GM18861 (cell line): ENCODE measurements at regions not wholly inside any gene's neighbourhood (a gene's known extent, or its start where the extent isn't known, plus 50 kb on each side); places are given as distances from the start of the nearest gene placed in this dataset.

Experiments
- ATAC-seq: cut with Tn5 transposase; IDR thresholded peaks from one replicate; pipeline ENCODE4 v1.9.1; 2021; ENCODE audit not compliant: unreplicated experiment

DNA sequence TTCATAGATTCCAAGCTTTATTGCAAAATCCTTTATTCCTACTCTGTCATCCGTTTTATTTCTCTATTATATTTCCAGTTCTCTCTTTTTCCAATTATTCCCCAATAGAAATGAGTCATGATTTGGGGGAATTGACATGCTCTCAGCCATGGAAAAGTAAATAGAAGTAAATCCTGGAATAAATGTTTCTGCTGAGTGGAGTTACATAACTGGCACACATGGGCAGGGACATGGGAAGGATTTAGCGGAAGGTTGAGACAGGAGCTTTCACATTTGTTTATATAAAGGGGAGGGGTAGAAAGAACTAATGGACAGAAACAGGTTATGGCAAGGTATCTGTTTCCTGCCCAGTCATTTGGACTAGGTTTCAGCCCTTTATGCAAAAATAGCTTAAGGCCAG lies 221.6 kb downstream of the PLOD2 start:
- no peak for ATAC-seq

DNA sequence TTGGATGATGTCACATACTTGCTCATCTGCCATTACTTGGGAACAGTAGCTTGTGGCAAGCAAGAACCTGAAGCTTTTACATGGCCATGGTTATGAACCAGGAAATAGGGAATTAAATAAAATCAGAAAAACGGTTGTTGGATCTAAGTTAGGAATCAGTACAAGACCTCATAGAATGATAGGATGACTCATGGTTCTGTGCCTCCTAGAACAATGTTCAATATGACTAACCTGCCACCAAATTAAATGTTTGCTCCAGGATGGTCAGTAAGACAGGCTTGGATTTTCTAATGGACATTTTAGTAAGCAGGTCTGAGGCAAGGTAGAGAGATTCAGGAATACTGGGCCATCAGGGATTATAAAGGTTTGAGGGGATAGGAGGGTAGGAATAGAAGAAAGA lies 218.9 kb downstream of the PLOD2 start:
- no peak for ATAC-seq

- no peak for ATAC-seq
Measured at GRCh38 chr3:145943952-145944351, 217.0 kb downstream of the PLOD2 start.

DNA sequence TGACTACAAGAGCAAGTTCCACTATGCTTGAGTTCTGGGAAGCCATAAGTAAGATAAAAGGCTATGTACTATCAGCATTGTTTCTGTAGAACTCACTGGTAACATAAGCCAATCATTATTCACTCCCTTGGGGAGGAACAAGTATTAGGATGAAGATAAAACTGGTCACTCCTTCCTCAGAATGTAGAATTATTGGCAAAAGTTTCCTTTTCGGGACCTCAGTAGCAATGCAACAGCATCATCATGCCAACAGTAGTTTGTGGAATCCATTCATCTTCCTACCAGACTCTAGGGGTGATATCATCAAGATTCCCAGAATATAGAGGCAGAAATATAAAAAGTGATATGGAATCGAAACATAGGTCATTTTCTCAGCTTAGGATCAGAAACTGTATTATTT lies 209.5 kb downstream of the PLOD2 start:
- ATAC-seq = no peak

DNA sequence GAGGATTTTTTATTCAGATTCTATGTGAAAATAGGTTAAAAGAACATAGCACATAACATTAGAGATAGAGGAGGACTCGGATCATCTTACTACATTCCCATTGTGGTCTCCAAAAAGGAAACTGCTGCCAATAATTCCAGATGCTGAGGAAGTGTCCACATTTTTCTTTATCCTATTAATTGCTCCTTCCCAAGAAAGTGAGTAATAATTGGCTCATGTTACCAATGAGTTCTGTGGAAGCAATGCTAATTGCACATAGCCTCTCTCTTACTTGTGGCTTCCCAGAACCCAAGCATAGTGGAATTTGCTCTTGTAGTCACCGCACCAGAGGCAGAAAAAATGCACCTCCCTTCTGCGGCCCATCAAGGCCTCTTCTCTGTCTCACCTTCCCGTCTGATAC lies 208.4 kb downstream of the PLOD2 start:
- ATAC-seq = no peak

- ATAC-seq = no peak
Measured at GRCh38 chr3:145953316-145953715, 207.7 kb downstream of the PLOD2 start.

DNA sequence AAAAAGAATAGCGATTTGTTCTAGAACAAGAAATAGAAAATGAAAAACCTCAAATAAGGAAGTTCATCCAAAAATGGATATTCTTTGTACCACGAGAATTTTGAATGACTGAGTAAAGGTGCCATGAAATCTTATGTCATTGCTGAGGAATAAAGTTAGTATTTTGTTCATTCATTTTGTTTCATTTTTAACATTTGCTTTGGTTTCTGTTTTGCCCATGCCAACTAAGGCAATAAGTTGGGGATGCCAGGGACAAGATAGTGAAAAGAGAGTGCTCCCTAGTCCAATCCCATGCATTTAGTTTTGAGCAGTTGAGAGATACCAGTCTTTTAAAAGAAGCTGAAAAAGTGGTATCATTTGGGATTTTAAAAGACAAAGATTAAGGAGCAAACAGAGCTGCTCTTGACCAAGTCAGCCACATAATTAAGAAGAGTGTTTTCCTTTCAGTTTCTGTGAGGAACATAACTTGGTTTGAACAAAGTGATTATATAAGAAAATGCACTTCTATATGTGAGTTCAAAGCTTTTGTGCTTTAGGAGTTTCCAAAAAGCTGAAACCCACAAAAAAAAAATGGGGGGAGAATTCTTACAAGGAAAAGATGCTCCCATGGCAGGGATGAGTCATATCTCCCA lies 201.4 kb downstream of the PLOD2 start:
- peak; percentile 46 for ATAC-seq

GRCh38 chr3:145963111-145963510 lies 197.9 kb downstream of the PLOD2 start:
- no peak for ATAC-seq

DNA sequence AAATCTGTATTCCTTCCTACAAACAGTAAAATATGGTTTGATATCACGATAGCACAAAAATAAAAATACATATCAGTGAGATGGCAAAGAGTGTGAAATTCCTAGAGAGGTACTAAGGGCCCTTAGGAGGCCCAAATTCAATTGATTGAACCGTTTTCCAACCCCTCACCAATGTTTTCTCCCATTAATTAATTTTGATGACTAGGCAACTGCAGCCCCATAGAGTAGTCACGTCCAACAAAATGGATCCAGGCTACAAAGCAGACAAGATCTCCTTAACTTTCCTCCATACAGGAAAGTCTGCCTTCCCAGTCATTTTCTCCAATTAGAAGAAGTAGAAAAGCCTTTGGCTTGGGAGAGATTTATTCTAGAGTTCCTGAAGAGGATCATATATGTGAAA lies 193.9 kb downstream of the PLOD2 start:
- no peak for ATAC-seq

DNA sequence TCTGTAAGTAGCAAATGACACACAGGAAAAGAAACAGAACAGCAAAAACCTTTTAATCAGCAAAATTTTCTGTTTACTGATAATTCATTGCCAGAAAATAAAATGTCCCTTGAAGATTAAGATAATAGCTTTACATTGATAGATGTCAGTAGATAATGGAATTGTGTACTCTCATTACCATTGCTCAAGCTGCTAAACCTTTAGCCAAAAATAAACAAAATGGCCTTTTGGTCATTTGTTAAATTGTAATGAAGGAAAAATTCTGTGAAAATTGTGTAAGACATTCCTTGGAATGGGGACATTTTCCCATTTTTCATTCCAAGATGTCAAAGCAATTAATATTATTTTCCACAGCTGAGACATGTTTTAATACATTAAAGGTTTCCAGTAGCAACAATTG lies 189.8 kb downstream of the PLOD2 start:
- no peak for ATAC-seq

DNA sequence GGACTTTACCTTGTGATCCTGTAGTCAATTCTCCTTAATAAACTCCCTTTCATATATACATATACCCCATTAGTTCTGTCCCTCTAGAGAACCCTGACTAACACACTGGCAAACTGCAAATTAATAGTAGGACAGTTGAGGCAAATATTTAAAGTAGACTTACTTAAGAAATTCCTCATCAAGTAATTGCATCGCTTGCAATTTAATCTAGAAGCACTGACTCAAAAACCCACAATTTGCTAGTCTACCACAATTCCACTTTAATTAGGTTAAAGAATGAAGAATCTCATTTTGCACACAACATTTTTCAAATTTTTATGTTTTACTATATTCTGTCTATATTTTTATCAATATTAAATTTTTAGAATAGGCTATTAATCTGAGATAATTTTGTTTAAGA lies 188.1 kb downstream of the PLOD2 start:
- no peak for ATAC-seq

DNA sequence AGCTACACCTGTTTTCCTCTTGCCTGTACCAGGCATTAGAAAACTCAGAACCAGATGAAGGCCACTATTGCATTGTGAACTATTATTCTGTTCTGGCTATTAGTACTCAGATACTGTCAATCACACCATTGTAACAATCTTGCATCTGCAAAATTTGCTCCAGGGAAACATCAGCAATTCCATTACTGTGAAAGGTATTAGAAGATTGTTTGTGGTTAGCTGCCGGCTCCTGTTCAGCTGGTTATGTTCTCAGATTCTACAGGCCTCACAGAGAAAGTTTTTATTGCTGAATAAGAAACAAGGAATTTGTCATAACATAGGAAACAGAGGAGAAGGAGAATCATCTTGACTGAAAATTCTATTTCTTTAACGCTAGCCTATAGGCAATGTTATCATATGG lies 179.9 kb downstream of the PLOD2 start:
- no peak for ATAC-seq

- no peak for ATAC-seq
Measured at GRCh38 chr3:145983101-145983500, 177.9 kb downstream of the PLOD2 start.
